HG02642 (cell line): ENCODE measurements at regions not wholly inside any gene's neighbourhood (a gene's known extent, or its start where the extent isn't known, plus 50 kb on each side); places are given as distances from the start of the nearest gene placed in this dataset.
A peak's percentile ranks its signal among the peaks of the same experiment; 100 is the strongest.
"Not testable (repeated sequence)": the region's sequence is repeated elsewhere in the genome, so short reads cannot be mapped to it uniquely, and the experiment has no call there.

Source experiments
- ATAC-seq: cut with Tn5 transposase; IDR thresholded peaks from one replicate; pipeline ENCODE4 v1.9.1; 2021; ENCODE audit warnings: mild to moderate bottlenecking; ENCODE audit not compliant: unreplicated experiment, poor library complexity

DNA sequence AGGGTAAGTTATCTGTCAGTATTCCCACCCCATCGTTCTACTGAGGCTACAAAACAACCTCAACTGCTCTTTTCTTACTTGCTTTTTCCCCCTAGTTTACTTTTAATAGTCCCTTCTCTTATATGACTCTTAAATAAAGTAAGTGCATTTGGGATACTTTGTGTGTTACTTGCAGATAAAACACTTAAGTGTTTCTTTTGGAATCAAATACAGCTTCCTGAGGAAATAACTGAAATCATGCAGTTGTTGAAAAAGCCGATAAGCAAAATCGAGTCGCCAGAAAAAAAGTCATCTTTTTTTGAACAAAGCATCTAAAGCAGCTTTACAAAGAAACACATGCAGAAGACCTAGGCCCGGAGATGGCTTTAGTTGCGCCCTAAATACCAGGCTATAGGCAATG is 53.5 kb upstream of the EPB41L4A start:
- ATAC-seq = no peak

- ATAC-seq = no peak
Observed at GRCh38 chr5:112473989-112474388, 54.9 kb upstream of the EPB41L4A start.

- no peak for ATAC-seq
Observed at GRCh38 chr5:112475747-112476365, 56.8 kb upstream of the EPB41L4A start.

GRCh38 chr5:112479418-112479817 is 60.3 kb upstream of the EPB41L4A start:
- ATAC-seq = no peak

- no peak for ATAC-seq
Observed at GRCh38 chr5:112480501-112480900, 61.4 kb upstream of the EPB41L4A start.

GRCh38 chr5:112483704-112484103 is 64.6 kb upstream of the EPB41L4A start:
- ATAC-seq = no peak

DNA sequence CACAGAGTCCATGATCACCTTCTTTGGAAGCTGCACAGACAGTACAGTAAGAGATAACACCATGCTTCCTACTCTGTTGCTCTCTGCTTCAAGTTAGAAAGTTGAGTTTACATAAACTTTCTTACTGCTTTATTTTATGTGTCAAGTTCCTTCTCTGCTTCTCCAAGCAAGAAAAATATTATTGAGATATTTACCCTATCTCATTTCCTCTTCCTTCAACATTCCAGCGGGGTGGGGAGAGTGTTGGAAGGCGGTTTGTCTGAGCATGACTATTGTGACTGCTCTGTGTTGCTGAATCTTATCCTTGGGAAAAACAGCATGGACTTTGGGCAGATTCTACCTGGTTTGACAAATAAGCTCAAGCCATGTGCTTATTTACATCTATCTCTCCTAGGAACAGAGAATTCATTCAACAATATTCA is 66.9 kb upstream of the EPB41L4A start:
- ATAC-seq = no peak

DNA sequence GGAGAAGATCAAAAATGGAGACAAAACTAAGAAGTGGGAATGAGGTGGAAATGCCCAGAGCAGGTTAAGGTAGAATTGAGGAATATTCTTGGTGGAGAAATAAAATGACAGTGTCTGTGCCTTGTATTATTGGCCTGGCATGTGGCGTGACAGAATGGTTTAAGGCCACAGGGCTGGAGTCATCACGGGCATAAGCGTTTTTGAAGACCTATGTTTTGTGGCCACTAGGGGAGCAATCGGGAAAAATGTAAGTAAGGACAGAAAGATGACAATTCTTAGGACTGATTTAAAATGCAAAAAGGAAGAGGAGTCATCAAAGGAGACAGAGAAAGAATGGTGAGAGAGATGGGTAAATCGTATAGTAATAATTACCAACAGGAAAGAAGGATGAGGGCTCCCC is 72.2 kb upstream of the EPB41L4A start:
- no peak for ATAC-seq

GRCh38 chr5:112492291-112492690 is 73.2 kb upstream of the EPB41L4A start:
- peak; percentile 100 for ATAC-seq

DNA sequence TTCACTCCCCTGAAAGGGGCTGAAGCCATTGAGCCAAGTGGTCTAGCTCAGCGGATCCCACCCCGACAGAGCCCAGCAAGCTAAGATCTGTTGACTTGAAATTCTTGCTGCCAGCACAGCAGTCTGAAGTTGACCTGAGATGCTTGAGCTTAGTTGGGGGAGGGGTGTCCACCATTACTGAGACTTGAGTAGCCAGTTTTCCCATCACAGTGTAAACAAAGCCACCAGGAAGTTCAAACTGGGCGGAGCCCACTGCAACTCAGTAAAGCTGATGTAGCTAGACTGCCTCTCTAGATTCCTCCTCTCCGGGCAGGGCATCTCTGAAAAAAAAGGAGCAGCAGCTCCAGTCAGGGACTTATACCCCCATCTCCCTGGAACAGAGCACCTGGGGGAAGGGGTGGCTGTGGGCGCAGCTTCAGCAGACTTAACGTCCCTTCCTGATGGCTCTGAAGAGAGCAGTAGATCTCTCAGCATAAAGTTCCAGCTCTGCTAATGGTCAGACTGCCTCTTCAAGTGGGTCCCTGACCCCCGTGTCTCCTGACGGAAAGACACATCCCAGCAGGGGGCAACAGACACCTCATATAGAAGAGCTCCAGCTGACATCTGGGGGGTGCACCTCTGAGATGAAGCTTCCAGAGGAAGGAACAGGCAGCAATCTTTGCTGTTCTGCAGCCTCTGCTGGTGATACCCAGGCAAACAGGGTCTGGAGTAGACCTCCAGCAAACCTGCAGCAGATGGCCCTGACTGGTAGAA is 84.8 kb upstream of the EPB41L4A start:
- not testable (repeated sequence) for ATAC-seq

- not testable (repeated sequence) for ATAC-seq
Observed at GRCh38 chr5:112509097-112509496, 90.0 kb upstream of the EPB41L4A start.

DNA sequence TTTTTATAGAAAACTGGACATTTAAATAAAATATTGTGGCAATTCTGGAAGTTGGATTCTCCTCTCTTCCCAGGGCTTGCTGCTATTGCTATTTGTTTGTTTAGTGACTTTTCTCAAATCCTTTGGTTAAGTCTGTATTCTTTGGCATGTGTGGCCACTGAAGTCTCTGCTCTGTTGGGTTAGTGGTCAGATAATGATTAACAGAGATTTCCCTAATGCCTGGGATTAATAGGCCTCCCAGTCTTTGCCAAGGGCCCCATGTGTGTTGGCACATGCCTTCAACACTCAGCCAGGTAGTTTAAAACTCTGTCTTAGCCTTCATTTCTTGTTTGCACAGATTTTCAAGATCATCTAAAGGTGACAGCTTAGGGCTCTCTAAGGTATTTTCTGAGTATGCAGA is 92.8 kb upstream of the EPB41L4A start:
- ATAC-seq = no peak

GRCh38 chr5:112512901-112513300 is 93.8 kb upstream of the EPB41L4A start:
- no peak for ATAC-seq

GRCh38 chr5:112514111-112514510 is 95.0 kb upstream of the EPB41L4A start:
- ATAC-seq = no peak

- ATAC-seq = not testable (repeated sequence)
Observed at GRCh38 chr5:112520474-112520873, 101.4 kb upstream of the EPB41L4A start.

GRCh38 chr5:112522891-112523673 is 104.0 kb upstream of the EPB41L4A start:
- peak; percentile 71 for ATAC-seq

GRCh38 chr5:112523674-112524263 is 104.7 kb upstream of the EPB41L4A start:
- ATAC-seq = peak; percentile 71

- ATAC-seq = no peak
Observed at GRCh38 chr5:112525217-112525616, 106.1 kb upstream of the EPB41L4A start.

DNA sequence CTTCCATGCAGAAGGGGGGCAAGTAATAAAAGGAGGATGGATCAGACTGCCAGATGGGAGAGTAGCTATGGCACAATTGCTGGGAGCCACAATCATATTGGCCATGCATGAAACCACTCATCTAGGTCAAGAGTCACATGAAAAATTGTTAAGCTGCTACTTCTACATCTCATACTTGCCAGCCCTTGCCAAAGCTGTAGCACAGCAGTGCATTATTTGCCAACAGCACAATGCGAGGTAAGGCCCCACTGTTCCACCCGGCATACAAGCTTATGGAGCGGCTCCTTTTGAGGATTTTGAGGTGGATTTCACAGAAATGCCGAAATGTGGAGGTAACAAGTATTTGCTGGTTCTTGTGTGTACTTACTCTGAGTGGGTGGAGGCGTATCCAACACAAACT is 109.9 kb upstream of the EPB41L4A start:
- ATAC-seq = no peak

DNA sequence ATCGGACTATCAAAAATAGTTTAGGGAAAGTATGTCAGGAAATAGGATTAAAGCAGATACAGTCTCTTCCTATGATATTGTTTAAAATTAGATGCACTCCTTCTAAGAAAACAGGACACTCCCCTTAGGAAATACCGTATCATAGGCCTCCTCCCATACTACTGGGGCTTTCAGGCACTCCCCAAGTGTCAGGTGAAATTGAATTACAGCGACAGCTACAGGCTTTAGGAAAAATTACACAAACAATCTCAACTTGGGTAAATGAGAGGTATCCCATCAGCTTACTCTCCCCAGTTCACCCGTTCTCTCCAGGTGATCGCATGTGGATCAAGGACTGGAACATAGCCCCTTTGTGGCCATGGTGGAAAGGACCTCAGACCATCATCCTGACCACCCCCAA is 110.4 kb upstream of the EPB41L4A start:
- ATAC-seq = no peak
